OCI-LY3 (cell line): ENCODE measurements at regions not wholly inside any gene's neighbourhood (a gene's known extent, or its start where the extent isn't known, plus 50 kb on each side); places are given as distances from the start of the nearest gene placed in this dataset.

Experiments used
- EZH2phosphoT487 ChIP-seq: fragments of 200-600 bp; shearing (Covaris generic); IDR thresholded peaks from 2 replicates; pipeline ENCODE4 v1.6.1; 2018; ENCODE audit warnings: antibody characterized with exemption, mixed run types, low read depth
- TF ChIP-seq, protein P1 (sequence below): fragments of 200-600, 300-600 bp; sonication (generic); IDR thresholded peaks from 2 replicates; pipeline ENCODE4 v1.5.1; 2014; ENCODE audit warnings: antibody characterized with exemption, low read length, low read depth

DNA sequence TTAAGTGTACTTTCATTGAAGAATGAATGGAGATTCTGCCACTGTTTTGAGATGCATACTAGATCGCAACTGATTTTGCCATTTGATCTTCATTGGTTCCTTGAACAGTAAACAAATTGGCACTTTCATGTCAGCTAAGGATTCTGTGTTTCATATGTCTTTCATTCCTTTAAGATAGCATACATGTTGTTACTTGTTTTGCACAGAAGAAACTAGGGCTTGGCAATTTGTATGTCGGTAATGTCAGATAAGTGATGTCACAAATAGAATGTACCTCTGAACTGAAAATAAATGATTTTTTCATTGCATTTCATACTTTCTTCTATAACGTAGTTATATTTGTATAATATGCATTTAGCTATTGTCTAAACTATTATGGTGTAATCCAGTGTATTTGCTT lies 73.2 kb upstream of the TENM3 start:
- TF ChIP-seq, protein P1, sequence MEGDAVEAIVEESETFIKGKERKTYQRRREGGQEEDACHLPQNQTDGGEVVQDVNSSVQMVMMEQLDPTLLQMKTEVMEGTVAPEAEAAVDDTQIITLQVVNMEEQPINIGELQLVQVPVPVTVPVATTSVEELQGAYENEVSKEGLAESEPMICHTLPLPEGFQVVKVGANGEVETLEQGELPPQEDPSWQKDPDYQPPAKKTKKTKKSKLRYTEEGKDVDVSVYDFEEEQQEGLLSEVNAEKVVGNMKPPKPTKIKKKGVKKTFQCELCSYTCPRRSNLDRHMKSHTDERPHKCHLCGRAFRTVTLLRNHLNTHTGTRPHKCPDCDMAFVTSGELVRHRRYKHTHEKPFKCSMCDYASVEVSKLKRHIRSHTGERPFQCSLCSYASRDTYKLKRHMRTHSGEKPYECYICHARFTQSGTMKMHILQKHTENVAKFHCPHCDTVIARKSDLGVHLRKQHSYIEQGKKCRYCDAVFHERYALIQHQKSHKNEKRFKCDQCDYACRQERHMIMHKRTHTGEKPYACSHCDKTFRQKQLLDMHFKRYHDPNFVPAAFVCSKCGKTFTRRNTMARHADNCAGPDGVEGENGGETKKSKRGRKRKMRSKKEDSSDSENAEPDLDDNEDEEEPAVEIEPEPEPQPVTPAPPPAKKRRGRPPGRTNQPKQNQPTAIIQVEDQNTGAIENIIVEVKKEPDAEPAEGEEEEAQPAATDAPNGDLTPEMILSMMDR: no peak
- no peak for TF ChIP-seq EZH2phosphoT487
